Hepatocyte (in vitro differentiated cells): ENCODE measurements at regions not wholly inside any gene's neighbourhood (a gene's known extent, or its start where the extent isn't known, plus 50 kb on each side); places are given as distances from the start of the nearest gene placed in this dataset.

Experiments
- CTCF ChIP-seq: fragments of 200-600 bp; sonication (generic); IDR thresholded peaks from 2 replicates; pipeline ENCODE4 v1.5.1; 2016; ENCODE audit warnings: antibody characterized with exemption, mild to moderate bottlenecking; ENCODE audit not compliant: poor library complexity
- EZH2 ChIP-seq: fragments of 200-600 bp; sonication (generic); IDR thresholded peaks from 2 replicates; pipeline ENCODE4 v1.6.1; 2016; ENCODE audit warnings: antibody characterized with exemption, mild to moderate bottlenecking, borderline replicate concordance

- no peak for TF ChIP-seq CTCF
- no peak for TF ChIP-seq EZH2
Observed at GRCh38 chr6:55016261-55016660, 158.1 kb upstream of the HCRTR2 start.
